ENCODE measurements at regions not wholly inside any gene's neighbourhood (a gene's known extent, or its start where the extent isn't known, plus 50 kb on each side); places are given as distances from the start of the nearest gene placed in this dataset.

DNA sequence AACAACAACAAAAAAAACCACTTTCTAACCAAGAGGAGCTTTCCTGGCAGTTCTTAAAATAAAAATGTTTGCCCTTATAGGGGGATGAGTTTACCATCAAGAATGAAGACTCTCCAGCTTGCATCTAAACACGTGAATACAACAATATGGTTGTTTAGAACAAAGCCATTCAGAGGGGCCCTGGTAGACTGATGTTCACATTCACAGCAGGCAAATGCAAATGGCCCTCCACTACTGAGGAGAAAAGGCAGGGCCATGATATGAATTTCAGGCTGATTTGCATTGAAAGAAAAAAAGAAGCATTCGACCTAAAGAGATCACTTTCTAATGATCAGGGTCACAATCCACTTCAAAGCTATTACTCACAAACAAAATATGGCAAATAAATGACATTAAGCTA, 65.3 kb upstream of the OTOS start:
- POLR2A ChIA-PET: no interaction called here
- intact Hi-C loops (cut with micrococcal nuclease; ENCODE audit: unreplicated experiment): no loop called here

More for the DNA sequence above, 65.3 kb upstream of the OTOS start:
- no peaks in the 10 kb centered on the region; the same call in 2 of the 3 replicates for H3K9me3 ChIP-seq (replicated peaks; ENCODE audit: control insufficient read depth, insufficient read depth, low read length)
- no peaks in the 10 kb centered on the region for H3K4me1 ChIP-seq (ENCODE audit: control insufficient read depth, insufficient read depth, low read length)
- no peak overlapping the region for H3K9ac ChIP-seq (ENCODE audit: control insufficient read depth, insufficient read depth, low read length)
- RAD21 ChIA-PET (ENCODE audit: unreplicated experiment): no interaction called here
- in situ Hi-C loops (cut with MboI): no loop called here
- H3K4me3 ChIP-seq: no peak overlapping the region
- TF ChIP-seq RAD51 (IDR thresholded peaks at IDR 0.05) (no peak), ATF3 (IDR thresholded peaks at IDR 0.05; ENCODE audit: borderline replicate concordance, extremely low read depth, low read depth, low read length) (no peak), JUNB (IDR thresholded peaks at IDR 0.05) (no peak), GATAD2B (conservative IDR thresholded peaks at IDR 0.05; ENCODE audit: low read depth) (no peak), ZBTB33 (IDR thresholded peaks at IDR 0.05) (no peak), SP1 (IDR thresholded peaks at IDR 0.05; ENCODE audit: low read depth, low read length) (no peak), STAT1 (conservative IDR thresholded peaks at IDR 0.05) (no peak), RAD21 (IDR thresholded peaks at IDR 0.05; ENCODE audit: insufficient read depth, low read depth, low read length) (no peak), SRF (IDR thresholded peaks at IDR 0.05; ENCODE audit: low read depth in 2 of 2, low read length in 2 of 2) (no peak), POLR2AphosphoS2 (IDR thresholded peaks at IDR 0.05; ENCODE audit: low read depth, low read length) (no peak), FOXK2 (IDR thresholded peaks at IDR 0.05) (no peak), RCOR1 (conservative IDR thresholded peaks at IDR 0.05; ENCODE audit: low read depth, low read length) (no peak)
- TF ChIP-seq, protein P1, sequence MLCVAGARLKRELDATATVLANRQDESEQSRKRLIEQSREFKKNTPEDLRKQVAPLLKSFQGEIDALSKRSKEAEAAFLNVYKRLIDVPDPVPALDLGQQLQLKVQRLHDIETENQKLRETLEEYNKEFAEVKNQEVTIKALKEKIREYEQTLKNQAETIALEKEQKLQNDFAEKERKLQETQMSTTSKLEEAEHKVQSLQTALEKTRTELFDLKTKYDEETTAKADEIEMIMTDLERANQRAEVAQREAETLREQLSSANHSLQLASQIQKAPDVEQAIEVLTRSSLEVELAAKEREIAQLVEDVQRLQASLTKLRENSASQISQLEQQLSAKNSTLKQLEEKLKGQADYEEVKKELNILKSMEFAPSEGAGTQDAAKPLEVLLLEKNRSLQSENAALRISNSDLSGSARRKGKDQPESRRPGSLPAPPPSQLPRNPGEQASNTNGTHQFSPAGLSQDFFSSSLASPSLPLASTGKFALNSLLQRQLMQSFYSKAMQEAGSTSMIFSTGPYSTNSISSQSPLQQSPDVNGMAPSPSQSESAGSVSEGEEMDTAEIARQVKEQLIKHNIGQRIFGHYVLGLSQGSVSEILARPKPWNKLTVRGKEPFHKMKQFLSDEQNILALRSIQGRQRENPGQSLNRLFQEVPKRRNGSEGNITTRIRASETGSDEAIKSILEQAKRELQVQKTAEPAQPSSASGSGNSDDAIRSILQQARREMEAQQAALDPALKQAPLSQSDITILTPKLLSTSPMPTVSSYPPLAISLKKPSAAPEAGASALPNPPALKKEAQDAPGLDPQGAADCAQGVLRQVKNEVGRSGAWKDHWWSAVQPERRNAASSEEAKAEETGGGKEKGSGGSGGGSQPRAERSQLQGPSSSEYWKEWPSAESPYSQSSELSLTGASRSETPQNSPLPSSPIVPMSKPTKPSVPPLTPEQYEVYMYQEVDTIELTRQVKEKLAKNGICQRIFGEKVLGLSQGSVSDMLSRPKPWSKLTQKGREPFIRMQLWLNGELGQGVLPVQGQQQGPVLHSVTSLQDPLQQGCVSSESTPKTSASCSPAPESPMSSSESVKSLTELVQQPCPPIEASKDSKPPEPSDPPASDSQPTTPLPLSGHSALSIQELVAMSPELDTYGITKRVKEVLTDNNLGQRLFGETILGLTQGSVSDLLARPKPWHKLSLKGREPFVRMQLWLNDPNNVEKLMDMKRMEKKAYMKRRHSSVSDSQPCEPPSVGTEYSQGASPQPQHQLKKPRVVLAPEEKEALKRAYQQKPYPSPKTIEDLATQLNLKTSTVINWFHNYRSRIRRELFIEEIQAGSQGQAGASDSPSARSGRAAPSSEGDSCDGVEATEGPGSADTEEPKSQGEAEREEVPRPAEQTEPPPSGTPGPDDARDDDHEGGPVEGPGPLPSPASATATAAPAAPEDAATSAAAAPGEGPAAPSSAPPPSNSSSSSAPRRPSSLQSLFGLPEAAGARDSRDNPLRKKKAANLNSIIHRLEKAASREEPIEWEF (IDR thresholded peaks at IDR 0.05; ENCODE audit: insufficient replicate concordance, low read depth, low read length): no peak
- peaks cover 2 to 3% of the 10 kb centered on the region in 2 experiments for H3K27me3 ChIP-seq (replicated peaks in 1 of 2; ENCODE audit: control insufficient read depth in 2 of 2, insufficient read depth in 2 of 2, low read length in 1 of 2)
- CTCF ChIA-PET: interaction anchor here (0.9 kb wide), 1 partner anchor 145 kb away, joined by 3 read pairs; no protein-coding TSS in a partner anchor
- H3K36me3 ChIP-seq (ENCODE audit: control insufficient read depth in 2 of 2, insufficient read depth in 2 of 2, low read length in 1 of 2): no peaks in the 10 kb centered on the region
- WGBS (ENCODE audit: insufficient coverage, insufficient replicate concordance, low lambda C conversion rate, missing lambda C conversion rate): 2% methylated on average over 2 of the region's 2 CpGs
- no peaks in the 10 kb centered on the region for H4K20me1 ChIP-seq (ENCODE audit: control insufficient read depth, insufficient read depth)
- no peaks in the 10 kb centered on the region for H3K79me2 ChIP-seq (ENCODE audit: control insufficient read depth, insufficient read depth, low read length)
- H3K4me2 ChIP-seq (ENCODE audit: control insufficient read depth, insufficient read depth): no peak overlapping the region
- DNase-seq (ENCODE audit: low read depth, low spot score): no peak
- ATAC-seq: no peak
- no peak overlapping the region for H2AFZ ChIP-seq (ENCODE audit: control insufficient read depth, low read depth, low read length)
- no peak for FAIRE-seq
- SMC1A ChIA-PET (ENCODE audit: uncharacterized antibody, unreplicated experiment): no interaction called here
- BruUV-seq (replicated peaks): no TSS peak
- H3K27ac ChIP-seq (ENCODE audit: control insufficient read depth, insufficient read depth): no peak overlapping the region

Data from GM12878 (cell line).